T1000 (cell line): ENCODE measurements at regions not wholly inside any gene's neighbourhood (a gene's known extent, or its start where the extent isn't known, plus 50 kb on each side); places are given as distances from the start of the nearest gene placed in this dataset.
"Not testable (repeated sequence)": the region's sequence is repeated elsewhere in the genome, so short reads cannot be mapped to it uniquely, and the experiment has no call there.

Experiments used
- DNase-seq: peaks from one replicate; lab custom pipeline; 2025; ENCODE audit warnings: mixed read lengths; lab: John Stamatoyannopoulos, UW

DNA sequence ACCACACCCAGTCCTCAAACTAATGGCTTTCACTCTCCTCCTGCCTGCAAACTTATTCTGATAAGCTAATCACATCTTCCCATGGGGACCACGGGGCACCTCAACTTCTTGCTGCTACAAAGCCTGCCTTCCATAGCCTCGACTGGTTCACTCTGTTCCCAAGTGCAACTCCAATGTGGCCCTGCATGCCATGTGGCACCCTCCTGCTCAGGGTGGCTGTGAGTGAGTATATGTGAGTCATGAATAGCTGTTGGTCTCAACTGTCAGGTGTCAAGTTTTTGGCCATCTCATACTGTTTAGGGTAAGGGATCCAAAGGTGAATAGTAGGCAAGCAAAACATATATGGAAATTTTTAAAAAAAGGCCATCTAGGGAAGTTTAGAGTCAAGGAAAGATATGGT is 276.1 kb upstream of the DCC start:
- DNase-seq, result no peak

- no peak for DNase-seq
Observed at GRCh38 chr18:52069201-52069600, 270.8 kb upstream of the DCC start.

GRCh38 chr18:52070291-52070756 is 269.7 kb upstream of the DCC start:
- DNase-seq, result no peak

GRCh38 chr18:52077251-52077983 is 262.6 kb upstream of the DCC start:
- DNase-seq, result no peak

- DNase-seq, result no peak
Observed at GRCh38 chr18:52082246-52082645, 257.8 kb upstream of the DCC start.

GRCh38 chr18:52087140-52087539 is 252.9 kb upstream of the DCC start:
- no peak for DNase-seq

- no peak for DNase-seq
Observed at GRCh38 chr18:52090005-52090404, 250.0 kb upstream of the DCC start.

DNA sequence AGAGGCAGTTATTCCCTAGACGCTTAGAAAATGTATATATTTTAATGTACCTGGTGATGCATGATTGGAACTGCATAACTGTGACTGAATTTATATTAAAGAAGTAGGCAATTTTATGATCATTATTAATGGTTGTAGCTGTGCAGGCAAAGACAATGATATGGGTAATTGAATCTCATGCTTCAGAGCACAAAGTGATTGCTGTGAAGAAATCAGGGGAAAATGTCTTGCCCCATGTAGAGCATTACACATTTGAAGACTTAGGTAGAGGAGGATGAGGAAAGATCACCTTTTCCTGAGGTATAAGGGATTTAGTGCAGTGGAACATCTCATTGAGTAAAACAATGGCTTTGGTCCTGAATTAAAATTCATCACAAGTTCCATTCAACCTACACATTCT is 246.8 kb upstream of the DCC start:
- no peak for DNase-seq

GRCh38 chr18:52118684-52119083 is 221.3 kb upstream of the DCC start:
- no peak for DNase-seq

DNA sequence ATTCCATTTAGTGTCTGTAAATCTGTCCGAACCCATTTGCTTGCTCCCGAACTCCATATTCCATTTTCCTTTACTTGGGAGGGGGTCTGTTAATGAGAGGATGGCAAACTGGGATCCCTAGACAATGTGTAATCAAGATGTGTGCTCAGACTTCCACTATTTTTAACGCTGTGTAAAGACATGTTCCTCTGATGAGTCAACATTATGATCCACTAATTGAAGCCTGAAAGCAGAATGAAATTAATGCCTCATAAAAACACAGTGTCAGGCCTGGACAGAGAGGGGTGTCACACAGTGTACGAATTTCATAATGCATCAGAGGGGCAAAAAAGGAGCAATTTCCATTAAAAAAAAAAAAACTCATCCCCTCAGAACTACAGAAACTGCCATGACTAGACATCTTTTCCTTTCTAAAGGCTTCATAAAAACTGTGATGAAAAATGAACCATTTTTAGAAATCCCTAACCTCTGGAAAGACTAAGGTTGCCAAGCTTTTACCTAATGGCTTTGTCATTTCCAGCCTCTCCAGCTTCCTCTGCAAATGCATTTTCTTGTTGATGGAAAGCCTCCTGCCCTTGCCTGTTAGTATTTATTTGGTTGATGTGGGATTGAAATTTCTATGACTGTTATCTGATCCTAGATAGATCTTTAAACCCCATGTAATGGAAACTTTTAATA is 209.2 kb upstream of the DCC start:
- DNase-seq, result no peak

GRCh38 chr18:52131845-52132244 is 208.2 kb upstream of the DCC start:
- DNase-seq, result no peak

DNA sequence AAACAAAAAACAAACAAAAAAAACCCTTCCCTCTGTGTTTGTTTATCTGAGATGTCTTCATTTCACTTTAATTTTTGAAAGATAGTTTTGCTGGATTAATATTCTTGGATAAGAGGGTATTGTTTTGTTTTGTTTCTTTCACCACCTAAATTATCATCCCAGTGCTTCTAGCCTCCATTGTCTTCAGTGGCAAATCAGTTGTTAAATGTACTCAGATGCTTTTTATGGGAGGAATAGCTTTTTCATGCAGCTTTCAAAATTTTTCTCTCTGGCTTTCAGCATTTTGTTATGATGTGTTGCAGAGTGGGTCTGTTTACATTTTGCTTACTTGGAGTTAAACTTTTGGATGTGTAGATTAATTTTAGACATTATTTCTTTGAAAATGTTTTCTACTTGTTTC is 203.5 kb upstream of the DCC start:
- no peak for DNase-seq

GRCh38 chr18:52140986-52141385 is 199.0 kb upstream of the DCC start:
- no peak for DNase-seq

DNA sequence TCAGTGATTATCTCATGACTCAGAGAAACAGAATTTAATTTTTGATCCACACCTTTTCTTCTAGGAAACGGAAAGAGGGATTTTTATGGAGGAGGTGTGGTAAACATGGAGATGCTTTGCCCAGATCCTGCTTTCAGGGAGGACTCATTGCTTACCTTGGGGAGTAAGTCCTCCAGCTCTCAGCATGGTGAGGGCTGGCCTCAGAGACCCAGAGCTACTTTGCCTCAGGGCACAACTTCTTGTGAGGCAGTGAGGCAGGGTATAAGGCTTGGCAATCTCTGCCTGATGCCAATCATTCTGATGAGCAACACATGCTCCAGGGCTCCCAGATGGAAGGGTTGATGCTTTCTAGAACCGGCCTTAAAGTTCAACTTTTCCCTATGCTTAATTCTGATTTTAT is 189.9 kb upstream of the DCC start:
- DNase-seq, result no peak

DNA sequence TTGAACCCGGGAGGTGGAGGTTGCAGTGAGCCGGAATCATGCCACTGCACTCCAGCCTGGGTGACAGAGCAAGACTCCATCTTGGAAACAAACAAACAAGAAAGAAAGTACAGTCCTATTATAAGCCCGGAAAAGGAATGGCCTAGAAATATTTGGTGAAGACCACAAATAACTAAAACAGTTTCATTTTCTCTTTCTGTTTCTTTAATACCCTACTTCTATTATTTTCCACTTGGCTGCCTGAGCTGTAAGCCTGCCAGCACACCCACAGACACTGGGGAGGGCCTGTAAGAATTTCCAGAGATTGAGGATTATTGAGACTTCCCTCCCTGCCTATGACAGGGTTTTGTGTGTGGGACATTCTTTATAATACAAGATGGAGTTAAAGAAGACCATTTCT is 188.0 kb upstream of the DCC start:
- no peak for DNase-seq

DNA sequence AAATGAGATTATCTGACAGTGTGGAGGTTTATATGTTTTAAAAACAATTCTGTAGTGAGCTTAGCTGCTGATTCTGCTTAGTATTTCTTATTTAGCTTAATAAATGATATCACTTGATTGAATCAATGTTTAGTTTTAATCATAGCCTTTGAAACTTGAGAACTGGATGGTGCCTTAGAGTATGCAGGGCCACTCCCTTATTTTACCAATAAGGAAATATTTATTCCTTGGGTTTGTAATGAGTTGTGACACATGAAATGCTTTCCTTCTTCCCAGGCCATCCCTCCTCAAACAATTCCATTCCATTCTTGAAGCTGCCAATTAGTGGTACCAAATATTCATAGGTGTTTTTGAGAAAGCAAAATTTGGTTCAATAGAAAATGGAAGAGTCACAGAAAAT is 183.8 kb upstream of the DCC start:
- no peak for DNase-seq

DNA sequence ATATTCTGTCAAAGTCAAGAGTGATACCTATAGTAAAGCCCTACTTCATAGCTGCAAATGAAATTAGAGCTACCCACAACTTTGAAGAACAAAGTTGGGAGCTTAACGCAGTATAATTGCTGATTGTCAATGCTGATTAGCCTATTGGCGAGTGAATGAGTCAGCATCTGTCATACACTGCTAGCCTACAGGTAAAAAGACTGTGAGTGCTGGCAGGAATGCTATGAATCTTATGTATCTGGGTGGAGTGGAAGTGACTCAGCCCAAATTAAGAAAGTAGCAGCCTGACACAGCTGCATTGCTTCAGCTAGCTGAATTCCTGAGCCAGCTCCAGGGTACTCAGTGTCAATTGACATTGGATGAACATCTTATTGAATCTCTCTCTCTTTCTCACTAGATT is 179.4 kb upstream of the DCC start:
- DNase-seq, result no peak

DNA sequence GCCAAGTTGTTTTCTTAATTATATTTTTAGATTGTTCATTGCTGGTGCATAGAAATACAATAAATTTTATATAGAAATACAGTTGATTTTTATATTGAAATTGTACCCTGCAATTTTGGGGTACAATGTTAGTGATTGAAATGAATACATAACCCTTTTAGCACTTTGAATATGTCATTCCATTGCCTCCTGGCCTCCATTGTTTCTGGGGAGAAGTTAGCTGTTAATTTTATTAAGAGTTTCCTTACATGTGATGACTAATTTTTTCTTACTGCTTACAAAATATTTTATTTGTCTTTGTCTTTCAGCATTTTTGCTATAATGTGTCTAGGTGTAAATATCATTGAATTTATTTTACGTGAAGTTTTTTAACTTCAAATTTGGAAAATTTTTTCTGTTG is 176.5 kb upstream of the DCC start:
- no peak for DNase-seq

- DNase-seq, result not testable (repeated sequence)
Observed at GRCh38 chr18:52168131-52168530, 171.9 kb upstream of the DCC start.

- DNase-seq, result no peak
Observed at GRCh38 chr18:52174220-52174619, 165.8 kb upstream of the DCC start.

- DNase-seq, result no peak
Observed at GRCh38 chr18:52175406-52175805, 164.6 kb upstream of the DCC start.

- no peak for DNase-seq
Observed at GRCh38 chr18:52183107-52183506, 156.9 kb upstream of the DCC start.

DNA sequence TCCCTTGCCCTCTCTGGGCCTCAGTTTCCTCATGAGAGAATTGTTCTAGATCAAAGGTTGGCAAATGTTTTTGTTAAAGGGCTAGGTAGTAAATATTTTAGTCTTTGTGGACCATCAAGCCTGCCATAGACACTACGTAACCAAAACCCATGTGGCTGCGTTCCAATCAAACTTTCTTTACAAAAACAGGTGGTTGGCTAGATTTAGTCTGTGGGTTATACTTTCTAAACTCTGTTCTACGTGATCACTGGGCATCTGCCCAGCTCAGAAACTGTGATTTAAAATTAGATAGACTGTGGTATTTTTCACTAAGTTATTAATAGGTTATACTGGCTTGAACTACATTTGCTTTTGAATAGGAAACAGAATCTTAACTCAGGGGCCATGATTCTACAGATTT is 149.8 kb upstream of the DCC start:
- no peak for DNase-seq

GRCh38 chr18:52190631-52191030 is 149.4 kb upstream of the DCC start:
- DNase-seq, result no peak
